NT2/D1 (cell line): ENCODE measurements at regions not wholly inside any gene's neighbourhood (a gene's known extent, or its start where the extent isn't known, plus 50 kb on each side); places are given as distances from the start of the nearest gene placed in this dataset.

Source experiments
- SUZ12 ChIP-seq: IDR thresholded peaks from 2 replicates; pipeline ENCODE4 v1.6.1; 2011; ENCODE audit not compliant: insufficient read length, insufficient read depth; ENCODE audit errors: extremely low read depth
- ZNF274 ChIP-seq: IDR thresholded peaks from 2 replicates; pipeline ENCODE4 v1.6.1; 2011; ENCODE audit warnings: mild to moderate bottlenecking, low read depth, low read length

- TF ChIP-seq ZNF274 (no peak), SUZ12 (no peak)
Measured at GRCh38 chr2:102891296-102891695, 129.5 kb downstream of the TMEM182 start.
